ENCODE measurements at regions not wholly inside any gene's neighbourhood (a gene's known extent, or its start where the extent isn't known, plus 50 kb on each side); places are given as distances from the start of the nearest gene placed in this dataset.
A peak's percentile ranks its signal among the peaks of the same experiment; 100 is the strongest.

DNA sequence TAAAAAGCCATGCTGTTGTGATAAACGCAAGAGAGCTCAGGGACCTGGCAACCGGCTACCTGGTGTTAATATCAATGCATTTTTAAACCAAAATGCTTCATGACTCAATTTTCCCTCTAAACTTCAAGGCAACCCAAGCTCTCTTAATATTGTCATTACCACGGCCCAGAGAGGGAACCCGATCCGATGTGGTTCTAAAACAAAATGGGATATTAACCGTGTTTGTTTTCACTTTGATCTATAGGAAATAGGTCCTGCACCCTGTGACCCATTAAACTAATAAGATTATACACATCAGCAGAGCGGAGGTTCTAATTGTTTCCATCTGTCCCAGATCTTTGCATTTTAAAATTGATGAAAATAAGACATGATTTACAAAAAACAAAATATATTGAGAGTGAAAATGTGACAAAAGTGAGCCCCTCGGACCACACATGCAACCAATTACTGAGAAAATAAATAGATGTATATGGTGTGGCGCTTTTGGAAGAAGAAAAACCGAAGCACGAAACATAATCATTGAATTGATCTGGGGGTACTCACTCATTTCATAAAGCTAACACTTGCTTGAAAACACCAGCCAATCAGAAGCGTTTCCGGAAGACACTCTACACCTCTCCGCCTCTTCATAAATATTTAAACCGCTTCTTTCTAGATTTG lies 290.3 kb upstream of the NFE2L3 start:
- DNase-seq (ENCODE audit: low read depth), result no peak

DNA sequence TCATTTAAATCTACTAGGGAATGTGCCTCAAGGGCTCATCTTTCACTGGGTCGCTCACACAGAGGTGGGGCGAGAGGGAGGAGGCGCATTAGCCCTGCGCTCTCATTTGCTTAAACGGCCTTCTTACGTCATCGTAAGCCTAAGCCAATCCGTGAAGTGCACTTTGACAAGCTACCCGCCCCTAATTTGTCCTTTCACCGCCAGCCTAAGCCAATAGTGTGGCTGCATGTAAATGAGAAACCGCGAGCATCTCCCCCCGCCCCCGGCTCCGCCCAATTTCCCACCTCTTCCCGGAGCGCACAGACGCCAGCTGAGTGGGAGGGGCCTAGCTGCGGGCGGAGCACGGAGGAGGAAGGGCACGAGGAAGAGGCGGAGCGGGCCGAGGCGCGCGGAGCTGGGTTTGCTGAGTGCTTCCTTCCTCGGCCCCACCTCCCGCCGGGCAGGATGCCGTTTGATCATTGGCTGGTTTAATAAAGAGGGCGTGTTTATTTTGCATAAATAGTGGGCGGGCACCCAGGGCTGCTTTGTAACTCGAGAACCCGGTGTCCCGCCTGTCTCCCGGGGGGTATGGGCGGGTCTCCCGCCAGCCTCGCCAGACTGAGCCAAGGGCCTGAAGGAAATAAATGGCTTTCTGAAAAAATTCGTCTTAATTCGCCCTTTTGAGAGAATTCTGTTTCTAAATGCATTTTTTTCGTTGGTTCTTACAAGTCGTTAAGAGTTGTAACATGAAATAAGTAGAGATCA lies 289.6 kb upstream of the NFE2L3 start:
- DNase-seq (ENCODE audit: low read depth), result peak; percentile 100

DNA sequence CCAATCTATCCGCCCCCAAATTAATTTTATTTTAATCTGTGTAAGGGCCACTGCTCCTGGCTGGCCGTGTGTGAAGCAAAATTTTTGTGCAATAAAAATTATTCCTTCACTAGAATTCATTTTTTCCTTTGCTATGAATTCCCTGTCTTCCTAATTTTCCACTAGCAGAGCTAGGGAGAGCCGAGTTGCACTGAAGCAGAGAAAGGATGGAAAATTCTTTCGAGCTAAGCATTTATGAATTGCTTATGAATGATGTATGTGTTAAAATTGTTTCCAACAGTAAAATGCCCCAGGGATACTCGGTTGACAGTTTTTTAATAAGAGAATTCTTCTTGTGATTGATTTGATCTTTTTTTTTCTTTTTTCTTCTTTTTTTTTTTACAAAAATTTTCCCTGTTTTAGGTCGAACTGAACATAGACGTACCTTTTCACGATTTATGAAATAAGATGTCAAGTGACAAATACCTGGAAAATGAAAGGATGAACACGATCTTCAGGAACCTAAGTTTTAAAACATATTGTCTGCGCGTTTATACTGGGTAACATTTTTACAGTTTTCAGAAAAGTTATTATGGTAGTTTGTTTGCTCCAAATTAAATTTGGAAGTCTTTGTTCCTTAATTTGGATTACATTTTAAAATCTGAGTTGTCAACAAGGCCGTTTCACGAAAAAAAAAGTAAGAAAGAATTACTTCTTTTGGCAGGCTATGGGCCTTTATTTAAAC lies 288.8 kb upstream of the NFE2L3 start:
- DNase-seq (ENCODE audit: low read depth), result no peak

DNA sequence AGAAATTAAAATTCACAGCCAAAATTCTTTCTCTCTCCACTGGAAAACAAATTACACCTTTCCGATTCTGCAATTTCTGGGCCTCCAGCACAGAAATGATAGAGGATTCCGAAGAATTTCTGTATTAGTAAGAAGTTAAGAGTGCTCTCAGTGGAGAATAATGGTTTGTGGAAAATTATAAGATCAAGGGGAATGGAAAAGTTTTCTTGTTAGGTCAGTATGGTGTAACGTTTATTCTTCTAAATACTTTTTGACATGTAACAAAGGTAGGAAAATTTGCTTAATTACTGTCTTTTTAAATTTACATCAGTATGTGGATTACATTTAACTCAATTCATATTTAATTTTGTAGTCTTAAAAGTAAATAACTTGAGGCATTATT lies 288.3 kb upstream of the NFE2L3 start:
- no peak for DNase-seq (ENCODE audit: low read depth)

DNA sequence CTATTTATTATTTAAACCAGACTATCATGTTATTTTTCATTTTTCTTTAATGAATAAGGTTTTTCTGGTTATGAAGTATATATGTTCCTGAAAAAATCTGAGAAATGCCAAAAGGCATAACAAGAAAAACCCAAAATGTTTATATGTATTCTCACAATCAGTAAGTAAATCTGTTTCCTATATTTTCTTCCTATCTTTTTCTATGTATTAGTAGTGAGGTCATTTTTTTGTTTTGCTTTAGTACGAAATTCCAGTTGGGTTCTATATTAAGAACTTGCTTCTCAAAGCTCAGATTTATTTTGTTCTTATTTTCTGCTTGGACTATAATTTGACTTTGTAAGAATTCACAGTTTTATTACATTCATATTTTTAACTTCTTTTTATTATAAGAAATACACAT lies 287.5 kb upstream of the NFE2L3 start:
- DNase-seq (ENCODE audit: low read depth), result no peak

DNA sequence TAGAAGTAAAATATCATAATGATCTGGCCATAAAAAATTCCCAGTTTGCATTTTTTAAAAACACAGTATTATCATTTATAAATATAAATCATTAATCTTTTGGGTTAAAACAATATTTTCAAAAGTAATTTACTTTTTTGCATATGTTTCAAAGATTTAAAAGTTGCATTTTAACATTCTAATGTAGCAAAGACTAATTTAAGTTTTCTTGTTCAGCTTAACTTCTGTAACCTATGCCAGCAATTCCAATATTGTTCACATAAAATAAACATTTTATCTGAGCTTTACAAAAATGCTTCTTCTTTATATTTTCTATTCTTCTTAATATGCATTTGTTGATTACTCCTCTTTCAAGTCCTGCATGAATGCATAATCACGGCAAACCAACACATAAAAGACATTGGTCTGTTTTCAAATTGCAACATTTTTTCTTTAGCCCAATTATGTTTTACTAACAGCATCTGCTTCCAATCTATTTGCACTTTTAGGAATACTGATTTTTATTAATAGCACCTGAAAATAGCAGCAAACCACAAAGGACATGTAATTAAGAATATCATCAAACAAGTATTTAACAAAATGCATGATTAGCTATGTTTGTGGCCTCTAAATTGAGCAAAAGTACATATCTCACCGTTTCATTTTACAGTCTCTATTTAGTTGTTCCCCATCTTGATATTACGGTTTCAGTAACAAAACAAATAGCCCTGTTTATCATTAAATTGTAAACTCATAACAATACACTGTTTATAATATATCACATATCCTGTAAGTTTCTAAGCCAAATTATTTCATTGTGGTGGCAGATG lies 286.9 kb upstream of the NFE2L3 start:
- no peak for DNase-seq (ENCODE audit: low read depth)

DNA sequence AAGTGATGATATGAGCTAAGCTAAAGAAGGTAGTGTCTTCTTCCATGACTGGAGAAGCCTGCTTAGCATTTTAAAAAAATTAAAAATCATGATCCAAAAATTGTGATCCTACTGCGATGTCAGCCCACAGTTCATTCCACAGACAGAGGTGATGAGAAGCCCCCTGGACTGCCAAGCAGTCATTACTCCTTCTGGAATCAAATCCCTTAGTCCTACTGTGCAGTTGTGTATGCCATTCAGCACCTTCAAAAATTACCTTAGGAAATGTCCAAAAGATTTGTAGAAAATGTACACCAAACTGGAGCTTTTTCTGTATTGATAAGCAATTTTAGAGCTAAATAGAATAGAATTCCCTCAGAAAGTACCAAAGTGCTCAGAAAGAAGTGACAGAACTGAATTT lies 283.5 kb upstream of the NFE2L3 start:
- no peak for DNase-seq (ENCODE audit: low read depth)

DNA sequence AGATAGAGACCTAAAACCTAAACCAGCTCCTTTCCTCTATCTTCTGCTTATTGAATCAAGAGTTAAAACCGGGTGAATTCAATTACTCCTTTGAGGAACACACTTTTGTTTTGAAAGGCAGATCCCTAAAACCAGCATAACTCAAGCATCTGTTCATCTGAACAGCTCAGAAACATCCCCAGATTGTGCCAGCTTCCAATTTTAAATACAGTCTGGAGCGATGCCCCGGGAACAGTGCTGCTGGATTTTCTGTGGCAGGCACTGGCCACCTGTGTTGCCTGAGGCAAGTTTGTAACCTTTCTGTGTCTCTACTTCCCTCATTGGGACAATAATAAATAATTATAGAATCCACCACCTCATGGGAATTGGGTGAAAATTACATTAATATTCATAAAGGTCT lies 281.4 kb upstream of the NFE2L3 start:
- DNase-seq (ENCODE audit: low read depth), result no peak

DNA sequence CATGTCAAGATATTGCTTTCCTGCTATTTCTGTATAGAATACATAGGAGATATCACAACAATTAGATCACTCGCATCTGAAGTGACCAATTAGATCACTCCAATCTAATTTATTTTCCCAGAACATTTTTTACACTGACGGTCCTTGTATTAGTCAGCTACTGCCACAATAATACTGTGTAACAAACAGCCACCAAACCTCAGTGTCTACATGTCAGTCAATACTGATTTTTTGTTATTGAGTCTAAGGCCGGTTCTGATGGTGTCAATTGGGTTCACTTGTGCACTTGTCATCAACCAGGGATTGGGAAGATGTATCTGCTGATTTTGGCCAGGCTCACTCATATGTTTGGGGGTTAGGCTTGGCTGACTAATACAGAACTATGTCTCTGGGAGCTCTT lies 275.9 kb upstream of the NFE2L3 start:
- DNase-seq (ENCODE audit: low read depth), result no peak

DNA sequence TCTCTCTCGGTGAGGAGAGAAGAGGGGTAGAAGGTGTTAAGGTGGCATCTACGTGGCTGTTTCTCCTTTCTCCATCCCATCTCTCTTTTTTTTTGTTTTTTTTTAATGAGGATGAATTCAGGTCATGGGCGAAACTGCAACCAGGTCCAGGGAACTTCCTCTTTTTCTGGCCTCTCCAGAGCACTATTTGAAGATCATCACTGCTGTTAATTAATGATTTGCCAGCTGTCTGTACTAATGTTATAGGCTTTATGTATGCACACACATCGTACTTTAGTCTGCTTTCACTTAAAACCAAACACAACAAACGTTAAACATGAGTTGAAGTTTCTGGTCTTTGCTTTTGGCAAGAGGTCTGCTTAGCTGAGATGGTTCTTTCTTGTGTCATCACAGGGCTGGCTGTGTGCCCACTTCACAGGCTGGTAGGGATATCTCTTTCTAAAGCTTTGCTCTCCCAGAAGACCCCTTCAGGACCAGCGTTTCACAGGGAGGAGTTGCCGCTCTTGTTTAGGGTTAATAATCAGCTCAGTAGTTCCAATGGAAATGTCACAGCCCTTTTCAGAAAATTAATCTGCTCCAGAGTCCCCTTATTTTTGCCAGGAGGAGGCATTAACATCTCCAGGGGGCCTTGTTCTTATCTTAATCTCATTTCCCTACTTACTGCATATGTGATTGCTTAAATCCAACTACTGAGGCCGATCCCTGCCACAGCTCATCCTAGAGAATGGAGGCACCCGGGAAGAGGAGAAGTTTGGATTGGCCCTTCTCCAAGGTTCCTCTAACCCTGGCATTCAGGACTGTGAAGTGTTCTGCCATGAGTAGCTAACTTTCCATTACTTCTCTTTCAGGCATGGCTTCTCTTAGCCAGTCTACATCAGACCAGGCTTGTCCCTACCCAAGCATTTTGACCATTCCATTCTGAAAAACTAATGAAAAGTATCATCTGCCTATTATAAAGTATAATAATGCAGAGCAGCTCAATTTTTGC lies 273.9 kb upstream of the NFE2L3 start:
- DNase-seq (ENCODE audit: low read depth), result no peak

DNA sequence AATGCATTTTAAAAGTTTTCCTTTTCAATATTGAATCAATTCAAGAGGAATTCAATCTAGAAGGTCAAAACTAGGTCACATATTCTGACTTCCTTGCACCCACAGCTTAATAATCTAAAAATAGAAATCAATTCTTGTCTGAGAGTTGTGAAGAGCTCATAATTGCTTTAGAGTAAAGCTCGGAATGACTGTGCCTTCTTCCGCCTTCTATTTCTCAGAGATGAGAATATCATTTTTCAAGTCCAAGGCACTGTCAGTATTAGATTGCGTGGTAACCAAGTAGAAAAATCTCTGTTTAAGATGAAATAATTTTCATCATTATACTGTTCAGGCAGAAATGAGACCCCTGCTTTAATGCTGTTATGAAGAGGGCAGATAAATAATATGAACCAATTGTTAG lies 272.2 kb upstream of the NFE2L3 start:
- DNase-seq (ENCODE audit: low read depth), result no peak

DNA sequence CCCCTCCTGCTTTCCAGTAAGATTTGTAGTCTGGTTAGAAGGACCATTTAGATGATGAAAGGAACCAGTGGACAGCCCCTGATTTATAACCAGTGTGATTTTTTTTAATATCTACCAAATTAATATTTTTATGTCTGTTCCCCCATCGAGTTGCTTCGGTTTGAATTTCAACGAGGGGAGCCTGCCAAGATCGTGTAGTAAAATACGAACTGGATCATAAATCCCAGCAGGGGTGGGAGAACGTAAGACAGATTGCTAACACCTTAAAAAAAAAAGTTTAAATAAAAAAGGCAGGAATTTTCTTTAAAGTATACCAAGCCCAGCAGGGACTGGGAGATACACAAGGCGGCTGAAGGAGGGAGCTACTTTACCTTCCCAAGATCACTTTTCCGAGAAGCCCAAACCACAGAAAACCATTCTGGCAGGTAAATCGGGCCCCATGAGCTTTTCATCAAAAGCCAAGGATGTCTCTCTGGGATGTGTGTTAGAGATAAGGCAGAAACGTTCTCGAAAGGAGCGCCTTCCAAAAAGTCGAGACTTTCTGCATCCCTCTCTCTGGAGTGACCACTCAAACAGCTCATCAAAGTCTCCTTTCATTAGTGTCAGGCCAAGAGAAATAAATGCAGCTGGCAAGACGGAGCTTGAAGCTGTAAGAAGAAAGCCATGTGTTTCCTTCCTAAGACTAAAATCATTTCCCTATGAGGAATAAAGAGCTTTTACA lies 270.5 kb upstream of the NFE2L3 start:
- no peak for DNase-seq (ENCODE audit: low read depth)

DNA sequence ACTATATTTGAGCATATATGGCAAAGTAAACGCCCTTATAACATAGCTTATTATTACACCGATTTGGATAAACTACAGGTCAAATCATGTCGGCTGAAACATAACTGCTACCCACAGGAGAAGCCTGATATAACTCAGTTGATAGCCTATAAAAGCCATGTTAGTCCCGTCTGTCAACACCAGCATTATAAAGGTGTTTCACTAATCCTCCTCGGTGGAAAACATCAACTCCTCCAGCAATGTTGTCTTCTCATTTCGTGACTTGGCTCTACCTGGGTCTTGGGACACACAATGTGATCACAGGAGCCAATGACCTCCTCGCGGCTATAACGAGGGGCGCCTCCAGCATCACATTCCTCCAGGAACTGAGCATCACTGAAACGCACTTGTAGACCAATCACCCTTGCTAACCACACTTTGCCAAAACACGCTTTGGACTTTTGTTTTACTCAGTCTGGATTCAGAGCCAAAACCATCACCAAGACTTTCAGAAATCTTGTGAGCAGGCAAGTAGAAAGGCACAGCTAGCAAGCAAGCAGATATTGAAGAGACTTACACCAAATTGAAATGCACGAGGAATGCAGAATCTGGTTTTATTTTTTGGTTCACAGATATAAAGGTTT lies 269.7 kb upstream of the NFE2L3 start:
- DNase-seq (ENCODE audit: low read depth), result no peak

DNA sequence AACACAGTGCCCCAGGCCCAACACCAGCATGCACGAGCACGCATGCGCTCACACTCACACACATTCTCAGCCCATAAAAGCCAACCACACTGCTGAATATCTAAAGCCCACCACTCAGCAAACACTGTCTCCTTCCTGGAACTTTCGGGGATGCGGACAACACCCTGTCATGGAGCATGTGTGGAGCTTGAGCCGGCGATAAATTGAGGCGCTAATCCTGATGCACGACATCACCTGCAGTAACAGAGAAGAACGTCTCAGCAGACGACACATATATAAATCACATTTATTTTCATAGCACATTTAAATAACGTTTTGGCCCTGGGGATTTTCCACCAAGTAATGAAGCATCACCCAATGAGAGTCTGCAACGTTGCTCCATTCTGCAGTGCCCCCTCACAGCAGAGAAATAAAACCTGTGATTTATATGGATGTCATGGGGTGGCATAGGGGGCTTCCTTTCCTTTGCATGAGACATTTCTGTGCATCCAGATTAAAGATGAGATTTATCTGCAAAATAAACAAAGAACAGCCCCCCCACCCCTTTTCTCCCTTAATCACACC lies 267.7 kb upstream of the NFE2L3 start:
- DNase-seq (ENCODE audit: low read depth), result no peak

DNA sequence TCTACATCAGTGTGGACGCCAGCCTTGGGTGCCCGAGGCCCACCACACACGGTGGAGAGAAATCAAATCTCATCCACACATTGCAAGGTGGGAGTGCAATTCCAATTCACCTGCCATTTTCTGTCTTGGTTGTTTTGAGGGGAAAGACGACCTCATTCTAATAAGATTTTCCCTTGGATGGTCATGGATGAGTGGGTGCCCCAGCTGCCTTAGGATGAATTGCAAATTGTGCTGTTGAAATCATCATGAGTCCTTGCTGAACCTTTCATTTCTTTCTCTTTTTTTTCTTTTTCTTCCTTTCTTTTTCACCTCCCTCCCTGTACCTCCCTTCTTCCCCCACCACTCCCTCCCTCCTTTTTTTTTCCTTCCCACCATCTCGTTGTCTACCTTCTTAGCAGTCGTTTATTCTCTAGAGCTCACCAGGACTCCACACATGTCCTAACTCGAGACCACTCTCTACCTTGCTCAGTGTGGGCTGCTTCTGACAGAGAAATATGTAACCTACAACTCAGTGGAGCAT lies 266.9 kb upstream of the NFE2L3 start:
- DNase-seq (ENCODE audit: low read depth), result no peak

DNA sequence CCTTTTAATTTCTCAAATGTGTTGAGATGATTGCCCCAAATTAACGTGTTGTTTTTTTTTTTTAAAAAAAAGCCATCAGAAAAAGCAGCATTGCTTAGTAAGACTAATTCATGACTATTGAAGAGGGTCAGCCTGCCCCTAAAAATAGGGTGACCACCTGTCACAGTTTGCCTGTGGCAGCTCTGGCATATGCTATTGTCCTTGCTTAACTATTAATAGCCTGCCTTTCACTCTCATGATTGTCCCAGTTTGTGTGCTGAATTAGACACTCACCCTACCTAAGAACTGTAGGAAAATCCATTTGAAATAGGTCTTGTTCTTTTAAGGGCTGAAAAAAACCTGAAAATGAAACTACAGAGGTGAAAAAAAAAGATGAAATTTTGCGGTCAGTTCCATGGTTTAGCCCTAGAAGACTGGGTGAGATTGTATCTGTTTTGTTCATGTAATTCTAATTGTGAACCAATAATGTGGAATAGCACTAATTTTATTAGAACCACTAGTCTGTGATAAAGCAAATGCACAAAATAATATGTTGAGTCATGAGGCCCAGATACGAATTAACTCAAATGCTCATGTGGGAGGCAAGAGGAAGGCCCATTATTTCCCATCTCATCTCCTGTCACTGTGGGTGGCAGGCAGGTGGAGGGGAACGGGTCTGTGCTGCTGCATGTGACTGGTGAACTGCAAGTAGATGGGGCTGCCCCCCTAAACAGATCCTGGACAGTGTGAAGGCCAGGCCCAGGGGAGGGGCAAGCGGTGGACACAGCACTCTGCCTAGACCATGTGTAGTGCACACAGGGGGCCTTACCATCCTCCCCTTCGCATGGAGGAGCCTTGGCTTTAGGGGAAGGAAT lies 265.4 kb upstream of the NFE2L3 start:
- no peak for DNase-seq (ENCODE audit: low read depth)

DNA sequence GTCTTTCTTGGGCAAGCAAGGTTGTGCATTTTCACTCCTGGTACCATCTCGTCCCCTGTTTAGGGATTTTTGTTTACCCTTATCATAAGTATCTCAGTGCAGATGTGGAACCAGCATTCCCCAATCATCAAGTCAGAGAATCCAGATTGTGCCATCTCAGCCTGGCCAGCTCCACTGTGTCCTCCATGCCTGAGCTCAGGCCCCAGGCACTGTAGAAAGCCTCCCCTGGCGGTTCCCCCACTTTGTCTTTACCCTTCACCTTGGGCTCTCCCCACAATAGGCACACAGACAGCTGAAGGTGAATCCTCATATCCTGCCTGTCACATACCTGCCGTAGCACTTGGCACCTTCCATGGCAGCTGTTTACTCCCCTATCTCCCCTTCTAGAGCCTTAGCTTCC lies 264.7 kb upstream of the NFE2L3 start:
- no peak for DNase-seq (ENCODE audit: low read depth)

DNA sequence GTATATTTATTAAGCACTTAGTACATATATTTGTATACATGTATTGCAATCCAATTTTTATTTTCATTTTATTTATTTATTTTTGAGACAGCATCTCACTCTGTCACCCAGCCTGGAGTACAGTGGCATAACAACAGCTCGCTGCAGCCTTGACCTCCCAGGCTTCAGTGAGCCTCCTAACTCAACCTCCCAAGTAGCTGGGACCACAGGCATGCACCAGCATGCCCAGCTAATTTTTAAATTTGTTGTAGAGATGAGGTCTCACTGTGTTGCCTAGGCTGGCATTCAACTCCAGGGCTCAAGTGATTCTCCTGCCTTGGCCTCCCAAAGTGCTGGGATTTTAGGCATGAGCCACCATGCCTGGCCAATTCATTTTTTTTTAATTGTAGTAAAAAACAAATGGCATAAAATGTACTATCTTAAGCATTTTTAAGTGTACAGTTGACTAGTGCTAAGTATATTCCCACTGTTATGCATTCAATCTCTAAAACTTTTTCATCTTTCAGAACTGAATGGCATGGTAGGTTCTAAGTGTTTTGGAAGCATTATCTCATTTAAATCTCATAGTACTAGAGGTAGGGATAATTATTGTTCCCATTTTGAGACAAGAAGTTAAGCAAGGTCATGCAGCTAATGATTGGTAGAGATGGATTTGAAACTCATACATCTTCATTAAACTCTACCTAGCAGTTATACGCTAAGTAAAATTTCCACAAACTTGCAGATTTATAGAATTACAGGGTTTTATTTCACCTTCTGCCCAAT lies 264.0 kb upstream of the NFE2L3 start:
- DNase-seq (ENCODE audit: low read depth), result no peak

Data from fibroblast of gingiva (primary cell).